Gastroesophageal sphincter (tissue), 4 donors: ENCODE measurements at regions not wholly inside any gene's neighbourhood (a gene's known extent, or its start where the extent isn't known, plus 50 kb on each side); places are given as distances from the start of the nearest gene placed in this dataset.

Experiments
- ATAC-seq: fragments of 150-250 bp; one replicate; pipeline ENCODE4 v1.9.1; 2016; ENCODE audit warnings: mild to moderate bottlenecking, moderate library complexity
- H3K27ac ChIP-seq, 4 donors: fragments of 200-600 bp; sonication (generic) in 3 of 4; 1 replicate in 3 of 4; 2 replicates in 1 of 4; pipeline ENCODE4 v1.5.1; 2016 to 2019
- H3K27me3 ChIP-seq: fragments of 200-600 bp; sonication (generic); one replicate; pipeline ENCODE4 v1.5.1; 2019
- H3K36me3 ChIP-seq, 2 donors: fragments of 200-600 bp; sonication (generic); one replicate each; pipeline ENCODE4 v1.5.1; 2019; ENCODE audit warnings: control low read depth in 1 of 2
- H3K4me1 ChIP-seq, 3 donors: fragments of 200-600 bp; sonication (generic); 1 replicate in 2 of 3; 2 replicates in 1 of 3; pipeline ENCODE4 v1.5.1; 2016 to 2019; ENCODE audit warnings: control low read depth in 2 of 3
- H3K4me3 ChIP-seq, 2 donors: fragments of 200-600 bp; sonication (generic); one replicate each; pipeline ENCODE4 v1.5.1; 2019; ENCODE audit warnings: mild to moderate bottlenecking in 1 of 2, moderate library complexity in 1 of 2
- H3K9me3 ChIP-seq, 3 donors: fragments of 200-600 bp; sonication (generic); one replicate each; pipeline ENCODE4 v1.5.1; 2017 to 2019; ENCODE audit warnings: control low read depth in 2 of 3
- CTCF ChIP-seq, 4 experiments: fragments of 200-600 bp in 2 of 4; fragments of 450-650 bp in 2 of 4; sonication (generic) in 1 of 4; IDR thresholded peaks; one replicate each; pipeline ENCODE4 v1.5.1; 2017 to 2019; ENCODE audit warnings: antibody characterized with exemption in 4 of 4, mild to moderate bottlenecking in 2 of 4, moderate library complexity in 2 of 4
- EP300 ChIP-seq: sonication (generic); formaldehyde crosslinking; IDR thresholded peaks from one replicate; pipeline ENCODE4 v1.6.1; 2017; ENCODE audit warnings: antibody characterized with exemption, mild to moderate bottlenecking
- POLR2A ChIP-seq, 2 donors: fragments of 450-650 bp; IDR thresholded peaks; one replicate each; pipeline ENCODE4 v1.6.1; 2017; ENCODE audit warnings: antibody characterized with exemption in 2 of 2, mild to moderate bottlenecking in 2 of 2, moderate library complexity in 1 of 2
- POLR2AphosphoS5 ChIP-seq: sonication (generic); formaldehyde crosslinking; IDR thresholded peaks from one replicate; pipeline ENCODE4 v1.6.1; 2017; ENCODE audit warnings: antibody characterized with exemption
- WGBS, 2 donors: methylation state at CpG; one replicate each; pipeline ENCODE4 v1.1.5; 2018; ENCODE audit warnings: low coverage in 1 of 2; 5-methylcytosine and 5-hydroxymethylcytosine counted together

DNA sequence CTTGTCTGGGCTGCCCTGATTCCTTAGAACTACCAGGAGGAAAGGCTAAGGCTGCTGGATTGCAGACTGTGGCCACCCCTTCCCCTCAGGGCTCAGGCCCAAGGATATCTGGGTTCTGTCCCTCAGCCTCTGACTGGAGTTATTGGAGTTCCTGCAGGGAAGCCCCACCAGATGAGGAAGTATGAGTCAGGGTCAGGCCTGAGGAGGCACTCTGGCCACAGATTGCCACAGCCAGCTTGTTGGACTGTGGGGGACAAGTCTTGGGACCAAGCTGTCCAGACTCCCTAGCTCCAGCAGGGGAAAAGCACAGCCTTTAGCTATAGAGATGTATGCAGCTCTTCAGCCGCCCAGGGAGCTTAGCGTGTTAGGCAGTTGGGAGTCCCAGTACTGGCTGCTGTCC lies 381.9 kb upstream of the TOM1L1 start:
- ATAC-seq: no peak
- Histone ChIP-seq H3K27ac (no peak overlapping the region), H3K27me3 (no peaks in the 10 kb centered on the region), H3K4me3 (no peak overlapping the region), H3K4me1 (no peaks in the 10 kb centered on the region), H3K9me3 (peaks cover 0 to 5% (median 0%) of the 10 kb centered on the region in 3 donors), H3K36me3 (no peaks in the 10 kb centered on the region)
- no CpG with 5 or more reads among the region's 2 CpGs for WGBS, 2 donors
- TF ChIP-seq CTCF (IDR thresholded peaks at IDR 0.05): no peak
- no peak for TF ChIP-seq POLR2AphosphoS5
- TF ChIP-seq EP300: no peak
- TF ChIP-seq POLR2A (IDR thresholded peaks at IDR 0.05): no peak

DNA sequence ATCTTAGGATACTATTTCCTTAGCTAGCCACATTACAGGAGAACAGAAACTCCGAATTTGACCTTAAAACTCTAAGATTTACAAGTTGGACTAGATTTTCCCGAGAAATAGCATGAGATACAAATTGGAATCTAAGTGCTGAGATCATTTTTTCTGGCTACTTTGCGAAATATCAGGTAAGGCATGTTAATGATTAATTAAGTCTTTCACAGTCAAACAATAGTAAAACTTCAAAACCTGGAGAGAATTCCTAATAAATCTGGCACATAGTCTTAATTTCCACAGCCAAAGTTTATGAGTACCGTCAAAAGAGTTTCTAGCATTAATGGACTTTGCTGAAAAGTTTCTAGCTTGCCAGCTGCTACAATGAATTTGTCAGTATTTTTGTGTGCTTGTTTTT lies 379.5 kb upstream of the TOM1L1 start:
- Histone ChIP-seq H3K36me3 (no peaks in the 10 kb centered on the region), H3K27ac (no peak overlapping the region), H3K9me3 (peaks cover 0 to 5% (median 0%) of the 10 kb centered on the region in 3 donors), H3K4me1 (no peaks in the 10 kb centered on the region), H3K4me3 (no peak overlapping the region), H3K27me3 (no peaks in the 10 kb centered on the region)
- WGBS, 2 donors: 36 to 52% methylated on average over 4 of the region's 4 CpGs
- TF ChIP-seq POLR2A (IDR thresholded peaks at IDR 0.05): no peak
- no peak for TF ChIP-seq EP300
- TF ChIP-seq CTCF (IDR thresholded peaks at IDR 0.05): no peak
- TF ChIP-seq POLR2AphosphoS5: no peak
- no peak for ATAC-seq

DNA sequence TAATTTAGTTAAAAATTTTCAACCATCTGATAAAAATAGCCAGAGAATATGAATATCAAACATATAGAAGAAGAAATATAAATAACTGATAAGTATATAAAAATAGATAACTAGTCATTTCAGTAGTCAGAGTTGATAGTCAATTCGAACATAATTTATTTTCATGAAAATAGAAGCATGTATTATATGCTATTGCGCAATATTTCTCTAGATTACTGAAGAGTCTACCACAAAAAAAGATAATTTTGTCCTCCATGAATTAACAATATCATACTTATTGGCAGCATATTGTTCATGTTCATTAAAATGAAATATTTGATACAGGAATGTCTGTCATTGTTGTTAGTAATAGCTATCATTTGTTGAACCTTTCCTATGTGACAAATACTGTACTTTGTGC lies 376.2 kb upstream of the TOM1L1 start:
- Histone ChIP-seq H3K9me3 (no peaks in the 10 kb centered on the region), H3K4me1 (no peaks in the 10 kb centered on the region), H3K4me3 (no peak overlapping the region), H3K36me3 (no peaks in the 10 kb centered on the region), H3K27ac (no peak overlapping the region), H3K27me3 (no peaks in the 10 kb centered on the region)
- WGBS, 2 donors: 70 to 96% methylated on average over 2 of the region's 2 CpGs
- ATAC-seq: no peak
- TF ChIP-seq EP300 (no peak), POLR2A (IDR thresholded peaks at IDR 0.05) (no peak), CTCF (IDR thresholded peaks at IDR 0.05) (no peak), POLR2AphosphoS5 (no peak)

GRCh38 chr17:54527941-54528340 lies 372.7 kb upstream of the TOM1L1 start:
- Histone ChIP-seq H3K4me3 (no peak overlapping the region), H3K9me3 (no peaks in the 10 kb centered on the region), H3K27me3 (no peaks in the 10 kb centered on the region), H3K4me1 (no peaks in the 10 kb centered on the region), H3K27ac (no peak overlapping the region), H3K36me3 (no peaks in the 10 kb centered on the region)
- ATAC-seq: no peak
- TF ChIP-seq EP300: no peak
- TF ChIP-seq POLR2AphosphoS5: no peak
- no peak for TF ChIP-seq POLR2A (IDR thresholded peaks at IDR 0.05)
- no peak for TF ChIP-seq CTCF (IDR thresholded peaks at IDR 0.05)
- 86 to 92% methylated on average over 2 of the region's 2 CpGs for WGBS, 2 donors

DNA sequence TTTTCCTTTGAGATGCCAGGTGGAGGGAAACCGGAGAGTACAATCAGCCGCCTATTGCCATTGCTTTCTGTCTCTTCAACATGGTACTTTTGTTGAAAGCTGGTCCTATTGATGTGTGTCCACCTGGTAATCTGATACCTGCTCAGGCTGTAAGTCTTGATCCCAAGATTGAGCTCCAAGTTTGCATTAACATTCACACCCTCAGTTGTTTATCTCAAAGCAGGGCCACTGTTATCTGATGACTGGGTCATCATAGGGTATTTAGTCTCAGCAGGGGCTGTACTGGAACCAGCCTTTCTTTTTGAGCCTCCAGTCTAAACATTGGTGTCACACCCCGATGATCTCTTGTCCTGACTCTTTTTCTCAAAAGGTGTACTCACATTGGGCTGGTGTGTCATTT lies 370.3 kb upstream of the TOM1L1 start:
- TF ChIP-seq CTCF (IDR thresholded peaks at IDR 0.05) (no peak), POLR2AphosphoS5 (no peak), POLR2A (IDR thresholded peaks at IDR 0.05) (no peak), EP300 (no peak)
- 67 to 92% methylated on average over 2 to 3 of the region's 3 CpGs for WGBS, 2 donors
- Histone ChIP-seq H3K36me3 (no peaks in the 10 kb centered on the region), H3K4me1 (no peaks in the 10 kb centered on the region), H3K4me3 (no peak overlapping the region), H3K27ac (no peak overlapping the region), H3K27me3 (no peaks in the 10 kb centered on the region), H3K9me3 (no peaks in the 10 kb centered on the region)
- ATAC-seq: no peak
